NCI-H1092 (cell line): ENCODE measurements at regions not wholly inside any gene's neighbourhood (a gene's known extent, or its start where the extent isn't known, plus 50 kb on each side); places are given as distances from the start of the nearest gene placed in this dataset.
"Not testable (repeated sequence)": the region's sequence is repeated elsewhere in the genome, so short reads cannot be mapped to it uniquely, and the experiment has no call there.

Experiments
- DNase-seq: peaks from one replicate; lab custom pipeline; 2025; lab: John Stamatoyannopoulos, UW

DNA sequence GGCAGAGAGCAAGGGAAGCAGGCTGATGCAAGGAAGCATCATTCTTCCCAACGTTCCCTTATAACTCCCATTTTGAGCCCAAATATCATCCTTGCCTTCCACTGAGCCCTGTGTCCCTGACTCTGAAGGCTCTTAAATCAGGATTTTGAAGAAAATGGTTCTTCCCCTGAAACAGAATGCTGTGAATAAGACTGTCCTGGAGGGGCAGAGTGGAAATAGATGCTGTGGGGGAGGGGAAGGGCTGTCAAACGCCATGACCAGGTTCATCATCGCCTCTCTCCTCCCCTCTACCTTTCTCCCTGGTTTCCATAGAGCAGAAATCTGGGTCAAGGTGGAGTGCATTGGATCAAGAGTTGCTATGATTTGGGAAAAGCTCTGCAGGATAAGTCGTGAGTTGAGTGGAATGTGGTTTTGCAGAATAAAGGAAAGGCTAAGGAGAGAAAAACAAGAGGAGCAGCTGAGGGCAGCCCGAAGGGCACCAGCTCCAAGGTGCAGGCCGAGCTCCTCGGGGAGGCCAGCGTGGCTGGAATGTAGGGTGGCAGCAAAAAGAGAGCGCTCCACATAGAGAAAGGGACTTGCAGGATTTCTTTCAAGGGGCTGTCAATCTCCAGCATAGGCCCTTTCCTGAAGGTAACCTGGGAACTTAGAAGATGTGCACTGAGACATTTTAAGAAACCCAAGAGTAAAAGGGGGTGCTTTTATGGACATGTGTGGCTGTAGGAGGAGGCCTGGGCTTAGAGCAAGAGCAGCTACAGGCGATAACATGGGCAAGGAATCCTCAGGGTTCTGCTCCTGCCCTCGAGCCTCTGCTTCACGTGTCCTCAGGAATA is 120.8 kb upstream of the CDYL start:
- no peak for DNase-seq

DNA sequence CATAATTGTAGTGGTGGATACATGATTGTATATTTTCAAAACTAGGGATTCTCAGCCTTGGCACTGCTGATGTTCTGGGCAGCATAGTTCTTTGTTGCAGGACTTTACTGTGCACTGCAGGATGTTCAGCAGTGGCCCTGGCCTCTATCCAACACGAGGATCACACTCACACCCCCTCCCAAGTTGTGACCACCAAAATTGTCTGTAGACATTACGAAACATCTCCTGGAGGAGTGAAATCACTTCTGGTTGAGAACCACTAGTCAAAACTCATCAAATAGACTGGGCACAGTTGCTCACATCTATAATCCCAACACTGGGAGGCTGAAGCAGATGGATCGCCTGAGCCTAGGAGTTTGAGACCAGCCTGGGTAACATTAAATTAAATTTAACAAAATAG is 123.1 kb upstream of the CDYL start:
- DNase-seq = no peak

DNA sequence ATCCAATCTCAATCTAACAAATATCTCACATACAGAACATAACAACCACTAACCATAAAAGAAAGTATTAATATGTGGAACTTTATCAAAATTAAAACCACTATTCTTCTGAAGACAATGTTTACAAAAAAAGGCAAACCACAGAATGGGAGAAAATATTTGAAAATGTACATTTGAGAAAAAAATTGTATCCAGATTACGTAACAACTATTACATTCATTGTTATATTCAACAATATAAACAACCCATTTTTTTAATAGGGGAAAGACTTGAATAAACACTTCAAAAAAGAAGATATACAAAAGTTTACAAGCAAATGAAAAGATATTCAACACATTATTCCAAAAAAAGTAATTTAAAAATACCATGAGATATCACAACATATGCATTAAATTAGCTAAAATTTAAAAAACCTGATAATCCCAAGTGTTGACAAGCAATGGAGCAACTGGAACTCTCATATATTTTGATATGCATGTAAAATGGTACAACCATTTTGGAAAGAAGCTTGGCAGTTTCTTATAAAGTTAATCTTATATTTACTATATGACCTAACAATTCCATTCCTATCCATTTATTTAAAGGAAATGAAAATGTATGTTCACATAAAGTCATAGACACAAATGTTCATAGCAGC is 124.3 kb upstream of the CDYL start:
- DNase-seq = no peak

- DNase-seq = no peak
Measured at GRCh38 chr6:4649728-4650127, 126.5 kb upstream of the CDYL start.

GRCh38 chr6:4647414-4648365 is 128.5 kb upstream of the CDYL start:
- peak; percentile 48 for DNase-seq

- DNase-seq = no peak
Measured at GRCh38 chr6:4645713-4646360, 130.4 kb upstream of the CDYL start.

DNA sequence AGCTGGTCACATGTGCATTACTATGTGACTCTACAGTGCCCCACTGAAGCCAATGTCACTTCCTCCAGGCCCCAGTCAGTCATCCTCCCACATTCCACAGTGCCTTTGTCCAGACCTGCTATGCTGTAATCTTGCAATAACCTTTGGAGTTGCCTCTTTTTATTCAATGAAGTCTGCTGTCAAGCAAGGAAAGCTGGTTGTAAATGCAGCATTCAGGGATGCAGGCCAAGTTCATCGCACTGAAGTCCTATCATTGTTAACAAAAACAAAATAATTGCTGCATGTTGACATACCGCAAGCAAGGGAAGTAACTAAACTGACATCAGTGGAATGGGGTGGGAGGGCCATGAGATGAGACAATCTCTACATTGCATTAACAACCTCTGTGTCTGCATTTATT is 131.2 kb upstream of the CDYL start:
- no peak for DNase-seq

GRCh38 chr6:4641461-4641860 is 134.7 kb upstream of the CDYL start:
- DNase-seq = no peak

DNA sequence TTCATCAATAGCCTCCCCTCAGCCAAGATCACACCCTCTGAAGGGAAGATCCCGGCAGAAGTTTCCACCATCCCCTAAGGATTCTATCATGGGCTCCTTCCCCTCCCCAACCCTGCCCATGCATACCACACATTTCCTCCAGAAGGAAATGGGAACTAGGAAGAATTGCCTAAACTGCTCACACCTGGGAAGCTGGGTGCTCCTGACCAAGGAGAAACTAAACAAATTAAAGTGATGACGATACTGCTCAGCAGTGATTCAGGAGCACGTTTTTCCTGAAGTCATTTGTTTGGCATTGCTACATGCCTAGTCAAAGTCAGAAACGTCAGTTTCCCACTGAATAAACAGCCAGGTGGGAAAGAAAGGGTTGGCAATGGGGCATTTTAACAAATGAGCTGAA is 136.1 kb upstream of the CDYL start:
- no peak for DNase-seq

DNA sequence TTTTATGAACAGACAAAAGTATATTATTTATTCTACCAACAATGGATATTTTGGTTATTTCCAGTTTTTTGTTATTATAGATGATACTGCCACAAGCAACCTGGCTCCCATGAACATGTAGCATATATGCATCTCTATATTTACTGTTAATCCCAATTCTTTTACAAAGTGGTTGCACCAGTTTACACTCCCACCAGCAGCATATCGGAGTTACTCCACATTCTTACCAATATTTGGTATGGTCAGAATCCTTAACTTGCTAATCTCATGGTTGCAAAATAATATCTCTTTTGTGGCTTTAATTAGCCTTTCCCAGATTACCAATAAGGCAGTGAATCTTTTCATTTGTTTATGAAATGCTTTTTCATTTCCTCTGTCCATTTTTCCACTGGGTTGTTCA is 137.6 kb upstream of the CDYL start:
- no peak for DNase-seq

DNA sequence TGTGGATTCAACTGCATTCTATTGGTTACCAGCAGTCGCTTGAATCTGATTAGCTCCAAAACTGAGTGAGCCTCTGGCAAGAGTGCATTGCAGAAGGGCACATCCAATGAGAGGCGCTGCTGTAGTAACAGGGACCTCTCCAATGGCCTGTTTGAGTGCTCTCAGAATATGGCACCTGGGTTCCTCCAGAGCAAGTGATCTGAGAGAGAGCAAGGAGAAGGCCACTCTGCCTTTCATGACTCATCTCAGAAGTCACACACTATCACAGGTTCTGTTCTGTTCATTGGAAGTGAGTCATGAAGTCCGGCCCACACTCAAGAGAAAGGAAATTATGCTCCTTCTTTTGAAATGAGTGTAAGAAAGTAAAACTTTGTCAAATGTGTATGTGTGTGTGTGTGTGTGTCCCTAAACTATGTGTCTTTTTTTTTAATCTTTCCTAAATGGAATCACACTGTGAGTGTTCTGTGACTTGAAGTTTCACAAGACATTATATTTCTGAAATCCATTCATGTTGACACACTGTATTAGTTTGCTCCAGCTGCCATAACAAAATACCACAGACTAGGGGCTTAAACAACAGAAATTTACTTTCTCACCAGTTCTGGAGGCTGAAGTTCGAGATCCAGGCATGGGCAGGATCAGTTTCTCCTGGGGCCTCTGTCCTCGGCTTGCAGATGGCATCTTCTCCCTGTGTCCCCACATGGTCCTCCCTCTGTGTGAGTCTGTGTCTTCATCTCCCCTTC is 138.3 kb upstream of the CDYL start:
- DNase-seq = no peak

DNA sequence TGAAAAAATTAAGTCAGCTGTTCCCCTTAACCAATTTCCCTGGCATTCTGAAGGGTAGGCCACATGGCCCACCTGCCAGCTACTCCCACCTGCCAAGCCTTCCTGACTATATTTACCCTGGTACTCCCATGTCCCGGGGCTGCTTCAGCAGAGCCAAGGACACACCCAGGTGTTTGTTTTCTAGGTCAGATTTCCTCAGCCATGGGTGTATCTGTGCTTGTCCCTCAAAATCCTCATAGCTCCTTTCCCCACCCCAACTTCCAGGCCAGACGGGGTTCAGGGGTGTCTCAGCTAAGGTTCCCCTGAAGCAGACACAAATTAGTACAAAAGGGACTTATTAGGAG is 139.4 kb upstream of the CDYL start:
- no peak for DNase-seq

- DNase-seq = no peak
Measured at GRCh38 chr6:4636191-4636880, 139.9 kb upstream of the CDYL start.

DNA sequence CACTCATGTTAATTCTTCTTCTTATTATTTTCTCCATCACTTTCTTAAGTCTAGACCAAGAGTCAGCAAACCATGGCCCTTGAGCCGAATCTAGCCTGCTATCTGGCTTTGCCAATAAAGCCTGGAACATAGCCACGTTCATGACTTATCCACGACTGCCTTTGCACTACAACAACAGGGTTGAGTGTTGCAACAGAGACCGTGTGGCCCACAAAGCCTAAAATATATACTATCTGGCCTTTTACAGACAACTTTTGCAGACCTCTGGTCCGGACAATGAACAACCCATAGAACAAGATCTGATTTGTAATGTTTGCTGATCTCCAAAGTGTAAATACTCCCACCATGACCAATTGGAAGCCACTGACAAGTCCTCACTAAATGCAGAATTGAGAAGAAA is 140.5 kb upstream of the CDYL start:
- DNase-seq = no peak

- no peak for DNase-seq
Measured at GRCh38 chr6:4632421-4632820, 143.8 kb upstream of the CDYL start.

DNA sequence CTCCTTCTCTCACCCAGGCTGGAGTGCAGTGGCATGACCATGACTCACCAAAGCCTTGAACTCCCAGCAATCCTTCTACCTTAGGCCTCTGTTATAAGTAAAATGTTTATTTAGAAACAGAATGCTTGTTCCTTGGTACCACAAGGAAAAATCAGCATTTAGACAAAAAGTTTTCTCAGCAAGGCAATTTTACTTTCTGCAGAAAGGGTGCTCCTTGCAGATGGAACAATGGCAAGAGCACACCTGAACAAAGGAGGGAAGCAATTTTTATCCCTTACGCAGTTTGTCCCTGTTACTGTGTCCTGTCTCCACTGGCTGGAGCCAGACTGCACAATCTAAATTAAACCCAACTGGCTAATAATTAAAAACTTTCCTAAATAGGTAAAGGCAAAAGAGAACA is 146.4 kb upstream of the CDYL start:
- DNase-seq = not testable (repeated sequence)

GRCh38 chr6:4625557-4625956 is 150.6 kb upstream of the CDYL start:
- no peak for DNase-seq

DNA sequence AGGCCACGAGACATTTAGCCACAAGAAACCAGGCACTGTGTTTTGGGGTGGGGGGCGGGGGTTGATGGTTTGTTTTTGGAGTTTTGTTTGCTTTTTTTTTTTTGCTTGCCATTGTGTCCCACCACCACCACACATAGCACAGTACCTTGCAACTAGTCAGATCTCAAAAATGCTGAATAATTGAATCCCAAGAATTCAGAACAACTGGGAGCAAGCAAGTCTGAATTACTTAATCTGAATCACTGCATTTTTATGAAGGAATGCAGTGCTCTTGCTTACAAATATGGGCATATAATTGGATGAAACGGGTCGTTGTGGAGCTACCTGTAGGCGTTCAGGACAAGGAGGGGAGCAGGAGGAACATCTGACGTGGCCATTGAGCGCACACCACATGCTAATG is 151.5 kb upstream of the CDYL start:
- DNase-seq = no peak

DNA sequence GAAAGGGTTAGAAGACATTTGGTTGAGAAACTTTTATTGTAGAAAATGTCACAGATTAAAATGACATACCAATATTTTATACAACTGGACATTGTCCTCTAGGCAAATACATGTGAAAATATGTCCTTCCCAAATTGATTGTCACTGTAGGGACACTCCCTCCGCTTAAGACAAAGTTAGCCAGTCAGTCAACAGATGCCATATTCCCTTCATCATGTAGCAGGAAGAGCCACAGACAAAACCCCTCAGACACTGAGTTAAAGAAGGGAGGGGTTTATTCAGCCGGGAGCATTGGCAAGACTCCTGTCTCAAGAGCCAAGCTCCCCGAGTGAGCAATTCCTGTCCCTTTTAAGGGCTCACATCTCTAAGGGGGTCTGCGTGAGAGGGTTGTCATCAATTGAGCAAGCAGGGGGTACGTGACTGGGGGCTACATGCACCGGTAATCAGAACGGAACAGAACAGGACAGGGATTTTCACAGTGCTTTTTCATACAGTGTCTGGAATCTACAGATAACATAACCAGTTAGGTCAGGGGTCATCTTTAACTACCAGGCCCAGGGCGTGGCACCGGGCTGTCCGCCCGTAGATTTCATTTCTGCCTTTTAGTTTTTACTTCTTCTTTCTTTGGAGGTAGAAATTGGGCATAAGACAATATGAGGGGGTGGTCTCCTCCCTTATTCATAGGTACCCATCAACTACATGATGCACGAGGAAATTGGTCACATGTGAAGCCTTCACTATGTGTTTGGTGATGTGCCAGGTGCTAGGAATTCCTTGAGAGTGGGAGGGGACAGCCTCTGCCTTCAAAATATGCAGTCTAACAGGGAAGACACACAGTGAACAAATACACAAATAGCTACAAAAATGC is 155.7 kb upstream of the CDYL start:
- no peak for DNase-seq

GRCh38 chr6:4616311-4616710 is 159.9 kb upstream of the CDYL start:
- no peak for DNase-seq
